SJCRH30 (cell line): ENCODE measurements at regions not wholly inside any gene's neighbourhood (a gene's known extent, or its start where the extent isn't known, plus 50 kb on each side); places are given as distances from the start of the nearest gene placed in this dataset.

Experiments used
- DNase-seq, 2 experiments: peaks; one replicate each; pipeline ENCODE4 v3.0.0-alpha.2; 2015 to 2020
- H3K27ac ChIP-seq: fragments of 250-450 bp; sonication (Bioruptor Pico); 2 replicates; pipeline ENCODE4 v1.5.1; 2020; ENCODE audit warnings: mild to moderate bottlenecking, moderate library complexity
- H3K27me3 ChIP-seq: fragments of 250-450 bp; sonication (Bioruptor Pico); 2 replicates; pipeline ENCODE4 v1.5.1; 2020; ENCODE audit warnings: mild to moderate bottlenecking, moderate library complexity
- H3K36me3 ChIP-seq: fragments of 250-450 bp; sonication (Bioruptor Pico); 2 replicates; pipeline ENCODE4 v1.5.1; 2020; ENCODE audit warnings: mild to moderate bottlenecking, moderate library complexity
- H3K4me1 ChIP-seq: fragments of 250-450 bp; sonication (Bioruptor Pico); 2 replicates; pipeline ENCODE4 v1.5.1; 2020; ENCODE audit warnings: mild to moderate bottlenecking, moderate library complexity
- H3K4me3 ChIP-seq: fragments of 250-450 bp; sonication (Bioruptor Pico); 2 replicates; pipeline ENCODE4 v1.5.1; 2020; ENCODE audit warnings: mild to moderate bottlenecking, moderate library complexity
- H3K9me3 ChIP-seq: fragments of 250-450 bp; sonication (Bioruptor Pico); replicated peaks from 2 replicates; pipeline ENCODE4 v1.5.1; 2020; ENCODE audit warnings: mild to moderate bottlenecking, moderate library complexity

DNA sequence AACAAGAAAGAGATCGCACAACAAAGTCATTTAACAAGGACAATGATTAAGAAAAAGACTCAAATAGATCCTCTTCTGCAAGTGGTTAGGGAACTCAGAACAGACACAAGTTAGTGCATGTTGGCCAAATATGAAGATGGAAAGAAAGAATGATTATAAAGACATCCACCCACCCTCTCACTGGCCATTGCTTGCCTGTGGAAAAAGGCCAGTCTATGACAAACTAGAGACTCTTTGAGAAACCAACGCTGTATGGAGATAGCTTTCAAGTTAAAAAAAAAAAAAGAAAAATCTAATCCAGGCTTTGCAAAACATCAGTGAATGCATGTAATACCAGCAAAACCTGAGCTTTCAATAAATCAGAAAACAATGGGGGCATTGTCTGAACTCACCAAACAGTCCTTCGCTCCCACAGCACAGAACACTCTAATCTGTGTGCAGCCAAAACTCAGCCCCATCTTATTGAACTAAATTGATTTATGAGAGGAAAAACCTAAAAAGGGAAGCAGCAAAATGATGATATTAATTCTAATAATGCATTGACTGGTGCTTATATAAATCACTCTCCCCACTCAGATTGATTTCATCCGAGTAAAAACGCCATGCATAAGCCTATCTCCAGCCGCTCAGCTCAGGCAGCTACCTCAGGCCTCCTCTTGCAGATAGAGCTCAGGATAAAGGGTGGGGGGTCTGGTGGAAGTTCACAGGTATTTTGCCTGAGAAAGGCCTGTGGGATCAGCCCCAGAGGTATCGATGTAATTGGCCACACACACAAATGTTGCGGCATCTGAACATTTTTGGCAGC lies 547.1 kb downstream of the CCDC171 start:
- Histone ChIP-seq H3K9me3 (no peaks in the 10 kb centered on the region), H3K4me3 (peak overlapping the region; percentile 26), H3K4me1 (peaks cover 37% of the 10 kb centered on the region), H3K27ac (peak overlapping the region; percentile 94), H3K36me3 (no peaks in the 10 kb centered on the region), H3K27me3 (no peaks in the 10 kb centered on the region)
- peak; percentile 42 to 77 for DNase-seq

GRCh38 chr9:16100537-16101091 lies 547.8 kb downstream of the CCDC171 start:
- peak; percentile 88 to 91 for DNase-seq
- H3K4me1 ChIP-seq: peaks cover 43% of the 10 kb centered on the region
- H3K4me3 ChIP-seq: peak overlapping the region; percentile 26
- no peaks in the 10 kb centered on the region for H3K27me3 ChIP-seq
- peak overlapping the region; percentile 94 for H3K27ac ChIP-seq
- H3K36me3 ChIP-seq: no peaks in the 10 kb centered on the region
- H3K9me3 ChIP-seq: no peaks in the 10 kb centered on the region

- H3K27ac ChIP-seq: no peak overlapping the region
These were observed 549.3 kb downstream of the CCDC171 start for GRCh38 chr9:16102154-16102553.

DNA sequence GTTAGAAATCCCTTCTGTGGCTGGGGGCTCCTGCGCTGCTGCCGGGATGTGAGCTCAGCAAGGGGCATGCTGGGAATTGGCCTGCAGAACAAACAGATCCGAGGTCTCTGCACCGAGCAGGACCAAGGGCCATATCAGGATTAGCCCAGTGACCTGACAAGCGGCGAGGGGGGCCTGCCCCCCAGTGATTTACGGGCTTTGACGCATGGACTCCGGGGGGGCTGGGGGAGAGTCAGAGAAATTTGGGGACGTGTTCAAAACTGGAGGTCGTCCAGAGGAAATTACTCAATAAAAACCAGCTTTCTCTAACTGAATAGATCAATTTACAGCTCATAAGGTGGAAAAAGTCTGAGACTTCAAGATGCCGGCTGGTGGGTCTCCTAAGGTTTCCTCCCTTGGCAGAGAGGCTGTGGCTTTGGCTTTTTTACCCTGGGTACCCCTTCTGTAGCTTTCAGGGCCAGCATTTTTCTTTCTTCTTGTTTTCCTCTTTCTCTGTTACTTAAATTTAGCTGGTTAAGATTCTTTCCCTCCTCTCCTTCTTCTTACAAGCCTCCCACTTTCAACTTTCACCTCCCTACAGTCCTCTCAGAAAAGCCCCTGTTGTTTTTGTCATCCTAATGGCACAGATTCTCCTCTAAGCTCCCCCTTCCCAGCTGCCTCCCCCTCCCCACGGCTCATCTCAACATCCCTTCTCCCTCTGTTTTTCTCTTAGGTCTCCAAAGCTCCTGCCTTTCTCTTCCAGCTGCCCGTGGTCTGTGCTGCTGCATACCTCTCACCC lies 551.0 kb downstream of the CCDC171 start:
- peak in 1 of 2 experiments; percentile 45 for DNase-seq
- H3K27ac ChIP-seq: 0 out of 2 replicates have a peak overlapping the region, but pooled peaks have one; percentile 9
- no peaks in the 10 kb centered on the region for H3K27me3 ChIP-seq
- H3K36me3 ChIP-seq: no peaks in the 10 kb centered on the region
- H3K4me1 ChIP-seq: peaks cover 59% of the 10 kb centered on the region
- no peak overlapping the region for H3K4me3 ChIP-seq
- no peaks in the 10 kb centered on the region for H3K9me3 ChIP-seq

More at GRCh38 chr9:16102154-16102553, 549.3 kb downstream of the CCDC171 start:
- Histone ChIP-seq H3K27me3 (no peaks in the 10 kb centered on the region), H3K36me3 (no peaks in the 10 kb centered on the region), H3K4me1 (peaks cover 56% of the 10 kb centered on the region), H3K4me3 (no peak overlapping the region), H3K9me3 (no peaks in the 10 kb centered on the region)
- DNase-seq: no peak

DNA sequence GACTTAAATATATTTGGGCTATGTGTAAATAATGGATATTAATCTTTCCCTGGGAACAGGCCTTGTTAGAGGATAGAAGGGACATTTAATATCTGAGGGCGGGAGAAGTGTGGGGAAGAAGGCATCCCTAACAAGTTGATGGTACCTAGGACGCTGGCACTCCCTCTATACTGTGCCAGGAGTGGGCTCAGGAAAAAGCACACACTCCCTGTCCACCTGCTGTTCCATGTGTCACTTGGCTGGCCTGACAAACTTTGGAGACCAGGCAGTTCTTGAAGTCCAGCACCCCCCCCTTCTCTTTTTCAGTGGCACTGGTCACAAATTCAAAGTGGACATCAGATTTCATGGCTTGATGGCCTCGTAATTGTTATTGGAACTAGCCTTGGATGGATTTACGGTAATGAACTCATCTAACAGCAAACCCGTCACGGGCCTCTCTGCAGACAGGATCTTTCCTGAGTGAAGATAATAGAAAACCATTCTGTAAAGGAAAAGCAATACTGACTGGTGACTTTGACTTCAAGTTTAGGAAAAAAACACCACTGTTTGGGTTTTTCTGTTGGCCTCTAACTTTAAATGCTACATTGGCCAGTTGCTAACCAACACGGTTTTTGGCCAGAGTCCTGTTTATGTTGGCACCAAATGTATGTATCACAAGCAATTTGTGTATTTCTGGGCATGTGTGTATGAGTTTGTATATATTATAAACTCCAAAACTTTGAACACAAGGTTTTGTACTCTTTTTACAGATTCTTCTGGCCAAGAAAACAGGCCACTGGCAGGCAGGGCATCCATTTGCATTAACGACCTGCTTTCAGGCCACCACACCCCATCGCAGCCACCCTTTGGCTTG lies 552.6 kb downstream of the CCDC171 start:
- Histone ChIP-seq H3K27ac (peak overlapping the region; percentile 84), H3K9me3 (no peaks in the 10 kb centered on the region), H3K27me3 (no peaks in the 10 kb centered on the region), H3K36me3 (no peaks in the 10 kb centered on the region), H3K4me1 (peaks cover 46% of the 10 kb centered on the region), H3K4me3 (no peak overlapping the region; the same call in 1 of the 2 replicates)
- DNase-seq: no peak

DNA sequence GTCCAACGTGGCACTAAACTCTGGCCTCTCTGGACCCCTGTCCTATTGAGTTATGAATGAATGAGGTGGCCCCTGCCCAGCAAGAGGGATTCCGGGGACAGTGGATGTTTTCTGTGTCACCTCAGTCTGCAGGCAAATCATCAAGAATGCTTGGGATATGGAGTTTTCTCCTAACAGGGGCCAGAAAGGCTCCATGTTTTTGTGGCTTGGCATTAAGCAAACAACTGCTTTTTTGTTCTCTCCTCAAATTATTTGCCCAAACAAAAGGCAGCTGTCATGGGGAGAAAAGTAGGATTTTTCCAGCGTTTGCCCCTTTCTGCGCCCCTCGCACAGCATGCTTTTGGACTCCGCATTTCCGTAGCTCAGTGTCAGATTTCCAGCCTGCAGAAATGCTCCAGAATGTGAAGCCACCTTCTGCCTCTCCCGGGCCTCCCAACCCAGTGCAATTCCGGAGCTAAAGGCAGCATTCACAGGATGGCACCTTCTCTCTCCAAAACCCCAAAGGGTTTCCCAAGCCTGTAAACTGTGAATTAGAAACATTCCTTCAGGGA lies 553.3 kb downstream of the CCDC171 start:
- Histone ChIP-seq H3K27ac (peak overlapping the region; percentile 84), H3K27me3 (no peaks in the 10 kb centered on the region), H3K4me3 (no peak overlapping the region; the same call in 1 of the 2 replicates), H3K4me1 (peaks cover 39% of the 10 kb centered on the region), H3K9me3 (no peaks in the 10 kb centered on the region), H3K36me3 (no peaks in the 10 kb centered on the region)
- DNase-seq: peak; percentile 72 to 85

DNA sequence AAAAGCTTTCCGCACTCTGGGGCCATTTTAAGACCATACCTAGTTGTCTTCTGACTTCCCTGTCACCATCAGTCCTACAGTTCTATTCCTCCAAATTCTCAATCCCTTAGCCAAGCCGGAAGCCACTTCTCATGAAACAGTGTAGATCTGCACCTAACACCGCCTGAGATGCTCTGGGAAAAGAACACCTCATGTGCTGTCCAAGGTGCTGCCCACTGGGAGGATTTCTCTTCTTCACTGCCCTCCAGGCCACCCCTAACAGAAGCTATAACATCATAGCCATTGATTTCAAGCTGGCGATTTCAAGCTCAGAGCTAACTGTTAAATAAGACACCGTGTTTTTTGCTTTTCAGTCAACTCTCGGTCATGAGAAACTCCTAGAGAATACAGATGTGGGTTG lies 559.3 kb downstream of the CCDC171 start:
- H3K36me3 ChIP-seq: no peaks in the 10 kb centered on the region
- no peak overlapping the region for H3K27ac ChIP-seq
- H3K4me3 ChIP-seq: no peak overlapping the region
- H3K27me3 ChIP-seq: no peaks in the 10 kb centered on the region
- no peak for DNase-seq
- H3K9me3 ChIP-seq: peaks cover 3% of the 10 kb centered on the region; the same call in 1 of the 2 replicates
- peaks cover 3% of the 10 kb centered on the region; the same call in 1 of the 2 replicates for H3K4me1 ChIP-seq

DNA sequence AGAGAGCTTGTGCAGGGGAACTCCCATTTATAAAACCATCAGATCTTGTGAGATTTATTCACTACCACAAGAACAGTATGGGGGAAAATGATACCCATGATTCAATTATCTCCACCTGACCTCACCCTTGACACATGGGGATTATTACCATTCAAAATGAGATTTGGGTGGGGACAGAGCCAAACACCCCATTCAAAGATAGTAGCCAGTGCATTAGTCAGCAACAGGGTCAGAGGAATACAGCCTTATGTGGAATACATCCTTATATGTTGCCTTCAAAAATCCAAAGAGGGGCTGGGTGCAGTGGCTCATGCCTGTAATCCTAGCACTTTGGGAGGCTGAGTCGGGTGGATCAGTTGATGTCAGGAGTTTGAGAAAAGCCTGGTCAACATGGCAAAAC lies 563.2 kb downstream of the CCDC171 start:
- H3K27me3 ChIP-seq: no peaks in the 10 kb centered on the region
- no peak overlapping the region for H3K4me3 ChIP-seq
- H3K9me3 ChIP-seq: peaks cover 3% of the 10 kb centered on the region; the same call in 1 of the 2 replicates
- no peak overlapping the region for H3K27ac ChIP-seq
- peaks cover 21% of the 10 kb centered on the region for H3K4me1 ChIP-seq
- no peak for DNase-seq
- no peaks in the 10 kb centered on the region for H3K36me3 ChIP-seq

GRCh38 chr9:16118043-16118442 lies 565.2 kb downstream of the CCDC171 start:
- Histone ChIP-seq H3K27me3 (no peaks in the 10 kb centered on the region), H3K36me3 (no peaks in the 10 kb centered on the region), H3K4me1 (peaks cover 38% of the 10 kb centered on the region), H3K9me3 (no peaks in the 10 kb centered on the region; the same call in 1 of the 2 replicates), H3K27ac (no peak overlapping the region), H3K4me3 (no peak overlapping the region)
- DNase-seq: no peak

DNA sequence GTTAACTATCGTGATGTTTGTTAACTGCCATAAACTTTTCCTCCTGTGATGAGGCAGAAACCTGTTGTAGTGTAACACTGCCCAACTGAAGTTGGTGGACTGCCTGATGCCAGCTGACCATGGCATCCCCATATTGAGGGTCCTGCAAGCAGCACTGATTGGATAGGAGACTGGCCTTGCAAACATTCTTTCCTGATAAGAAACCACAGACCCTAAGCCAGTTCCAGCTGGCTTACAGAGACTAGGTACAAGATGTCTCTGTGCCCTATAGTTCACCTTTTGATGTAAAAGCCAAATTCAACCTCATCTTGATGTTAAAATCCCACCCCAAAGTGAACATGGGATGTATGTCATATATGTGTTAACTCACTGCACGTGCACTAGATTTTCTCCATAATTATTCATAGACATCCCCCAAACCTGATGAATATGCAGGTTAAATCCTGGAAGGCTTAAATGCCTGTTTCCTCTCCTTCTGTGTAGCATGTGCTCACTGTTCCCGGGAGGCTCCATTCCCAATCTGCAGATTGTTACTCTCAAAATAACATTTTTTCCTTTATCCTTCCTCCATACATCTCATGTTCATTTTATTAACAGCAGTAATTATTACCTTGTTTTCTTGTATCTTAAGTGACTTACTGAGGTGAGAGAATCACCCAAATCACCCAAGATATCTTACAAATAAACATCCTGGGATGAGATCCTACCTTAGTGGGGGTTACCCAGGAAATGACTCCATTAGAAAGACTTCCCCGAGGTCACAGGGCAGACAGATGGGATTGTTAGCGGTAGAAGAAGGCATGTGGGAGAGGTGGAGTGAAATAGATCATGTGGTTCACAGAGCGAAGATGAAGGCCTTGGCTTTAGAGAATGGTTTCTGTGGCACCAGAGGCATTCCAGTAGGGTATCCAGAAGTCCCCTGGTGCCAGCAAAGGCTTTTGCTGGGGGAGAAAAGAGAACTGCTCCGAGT lies 566.7 kb downstream of the CCDC171 start:
- Histone ChIP-seq H3K36me3 (no peaks in the 10 kb centered on the region), H3K4me1 (peaks cover 38% of the 10 kb centered on the region), H3K9me3 (no peaks in the 10 kb centered on the region; the same call in 1 of the 2 replicates), H3K4me3 (peak overlapping the region; percentile 35), H3K27ac (peak overlapping the region; percentile 91), H3K27me3 (no peaks in the 10 kb centered on the region)
- peak; percentile 75 to 82 for DNase-seq

DNA sequence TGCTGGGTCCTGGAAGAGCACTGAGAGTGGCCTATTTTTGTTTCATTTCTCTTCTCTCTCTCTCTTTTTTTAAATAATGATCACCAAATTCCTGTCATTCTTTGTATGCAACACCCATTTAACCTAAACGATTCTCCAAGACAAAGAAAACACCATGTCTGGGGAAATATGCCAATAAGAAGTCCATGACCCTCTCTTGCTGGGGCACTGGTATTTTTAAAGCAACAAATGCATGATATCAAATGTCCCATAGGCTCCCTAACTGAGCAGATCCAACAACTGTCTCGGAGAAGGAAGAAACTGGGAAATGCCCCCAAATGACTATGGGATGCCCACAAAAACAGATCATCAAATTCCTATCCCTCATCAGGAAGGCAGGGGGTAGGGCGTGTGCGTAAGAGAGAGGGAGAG lies 567.4 kb downstream of the CCDC171 start:
- Histone ChIP-seq H3K9me3 (no peaks in the 10 kb centered on the region), H3K36me3 (no peaks in the 10 kb centered on the region), H3K4me1 (peaks cover 38% of the 10 kb centered on the region), H3K27me3 (no peaks in the 10 kb centered on the region), H3K4me3 (peak overlapping the region; percentile 35), H3K27ac (peak overlapping the region; percentile 91)
- DNase-seq: peak; percentile 72 to 80

GRCh38 chr9:16120727-16121126 lies 567.9 kb downstream of the CCDC171 start:
- no peaks in the 10 kb centered on the region for H3K9me3 ChIP-seq
- peak; percentile 71 to 76 for DNase-seq
- H3K4me3 ChIP-seq: peak overlapping the region; percentile 35
- no peaks in the 10 kb centered on the region for H3K36me3 ChIP-seq
- peak overlapping the region; percentile 91 for H3K27ac ChIP-seq
- no peaks in the 10 kb centered on the region for H3K27me3 ChIP-seq
- peaks cover 38% of the 10 kb centered on the region for H3K4me1 ChIP-seq

- H3K4me3 ChIP-seq: peak overlapping the region; percentile 35
- peaks cover 38% of the 10 kb centered on the region for H3K4me1 ChIP-seq
- no peaks in the 10 kb centered on the region for H3K36me3 ChIP-seq
- peak; percentile 53 to 64 for DNase-seq
- peak overlapping the region; percentile 91 for H3K27ac ChIP-seq
- no peaks in the 10 kb centered on the region for H3K9me3 ChIP-seq
- no peaks in the 10 kb centered on the region for H3K27me3 ChIP-seq
These were observed 568.3 kb downstream of the CCDC171 start for GRCh38 chr9:16121168-16121567.
